ENCODE measurements at regions not wholly inside any gene's neighbourhood (a gene's known extent, or its start where the extent isn't known, plus 50 kb on each side); places are given as distances from the start of the nearest gene placed in this dataset.

GRCh38 chr2:217733461-217733860 lies 269.3 kb downstream of the TNS1 start:
- no peak overlapping the region for H3K27ac Mint-ChIP-seq
- Histone ChIP-seq H3K4me2 (replicated peaks; ENCODE audit: extremely low read depth, low read length, poor library complexity, severe bottlenecking) (no peak overlapping the region), H3K27me3 (ENCODE audit: control insufficient read depth in 2 of 2, insufficient read depth in 2 of 2, low read length in 2 of 2) (peaks cover 4 to 5% of the 10 kb centered on the region in 2 donors), H2AFZ (ENCODE audit: insufficient read depth, low read depth, low read length, poor library complexity, severe bottlenecking) (no peak overlapping the region), H3K36me3 (replicated peaks in 1 of 2; ENCODE audit: control insufficient read depth in 1 of 2, insufficient read depth in 2 of 2, low read length in 2 of 2) (no peaks in the 10 kb centered on the region), H3K9me3 (replicated peaks in 1 of 2; ENCODE audit: control insufficient read depth in 1 of 2, insufficient read depth in 1 of 2, low read length in 2 of 2) (no peaks in the 10 kb centered on the region), H4K20me1 (ENCODE audit: insufficient read depth, low read length) (no peaks in the 10 kb centered on the region), H3K27ac (ENCODE audit: low read depth in 1 of 2, low read length in 2 of 2) (no peak overlapping the region), H3K79me2 (ENCODE audit: insufficient read depth, low read length) (no peaks in the 10 kb centered on the region), H3K9ac (ENCODE audit: insufficient read depth, low read length, poor library complexity, severe bottlenecking) (no peak overlapping the region), H3K4me1 (ENCODE audit: control insufficient read depth in 1 of 2, insufficient read depth in 2 of 2, low read length in 2 of 2) (no peaks in the 10 kb centered on the region), H3K4me3 (replicated peaks in 1 of 3; ENCODE audit: low read depth in 2 of 3, low read length in 3 of 3) (no peak overlapping the region)
- 83% methylated on average over 1 of the region's 3 CpGs for WGBS (ENCODE audit: insufficient coverage)
- H3K36me3 Mint-ChIP-seq = no peaks in the 10 kb centered on the region
- no peaks in the 10 kb centered on the region for H3K4me1 Mint-ChIP-seq
- H3K4me3 Mint-ChIP-seq = no peak overlapping the region
- H3K27me3 Mint-ChIP-seq (ENCODE audit: low read depth in 3 of 3) = peaks cover 4 to 26% (median 11%) of the 10 kb centered on the region in 3 donors
- intact Hi-C loops (cut with micrococcal nuclease) = no loop called here
- H3K9me3 Mint-ChIP-seq = no peaks in the 10 kb centered on the region
- TF ChIP-seq CTCF (IDR thresholded peaks at IDR 0.05) = no peak
- DNase-seq = no peak

- no peaks in the 10 kb centered on the region for H4K20me1 ChIP-seq (ENCODE audit: insufficient read depth, low read length)
- no peaks in the 10 kb centered on the region for H3K79me2 ChIP-seq (ENCODE audit: insufficient read depth, low read length)
- no peaks in the 10 kb centered on the region for H3K9me3 ChIP-seq (replicated peaks in 1 of 2; ENCODE audit: control insufficient read depth in 1 of 2, insufficient read depth in 1 of 2, low read length in 2 of 2)
- intact Hi-C loops (cut with micrococcal nuclease) = no loop called here
- H3K4me1 ChIP-seq (ENCODE audit: control insufficient read depth in 1 of 2, insufficient read depth in 2 of 2, low read length in 2 of 2) = no peaks in the 10 kb centered on the region
- no peak overlapping the region for H3K27ac Mint-ChIP-seq
- H3K27me3 ChIP-seq (ENCODE audit: control insufficient read depth in 2 of 2, insufficient read depth in 2 of 2, low read length in 2 of 2) = peaks cover 4 to 5% of the 10 kb centered on the region in 2 donors
- no peaks in the 10 kb centered on the region for H3K36me3 ChIP-seq (replicated peaks in 1 of 2; ENCODE audit: control insufficient read depth in 1 of 2, insufficient read depth in 2 of 2, low read length in 2 of 2)
- H3K4me2 ChIP-seq (replicated peaks; ENCODE audit: extremely low read depth, low read length, poor library complexity, severe bottlenecking) = no peak overlapping the region
- H3K4me1 Mint-ChIP-seq = no peaks in the 10 kb centered on the region
- H3K9ac ChIP-seq (ENCODE audit: insufficient read depth, low read length, poor library complexity, severe bottlenecking) = no peak overlapping the region
- no peaks in the 10 kb centered on the region for H3K9me3 Mint-ChIP-seq
- 67% methylated on average over 1 of the region's 3 CpGs for WGBS (ENCODE audit: insufficient coverage)
- no peak overlapping the region for H3K27ac ChIP-seq (ENCODE audit: low read depth in 1 of 2, low read length in 2 of 2)
- H2AFZ ChIP-seq (ENCODE audit: insufficient read depth, low read depth, low read length, poor library complexity, severe bottlenecking) = no peak overlapping the region
- no peak for TF ChIP-seq CTCF (IDR thresholded peaks at IDR 0.05)
- H3K4me3 Mint-ChIP-seq = no peak overlapping the region
- no peak for DNase-seq
- no peak overlapping the region for H3K4me3 ChIP-seq (replicated peaks in 1 of 3; ENCODE audit: low read depth in 2 of 3, low read length in 3 of 3)
- H3K27me3 Mint-ChIP-seq (ENCODE audit: low read depth in 3 of 3) = peaks cover 4 to 26% (median 9%) of the 10 kb centered on the region in 3 donors
- H3K36me3 Mint-ChIP-seq = no peaks in the 10 kb centered on the region
Observed at GRCh38 chr2:217732992-217733391, 269.8 kb downstream of the TNS1 start.

Measured in CD14-positive monocyte (primary cell).